AG04449 (cell line): ENCODE measurements at regions not wholly inside any gene's neighbourhood (a gene's known extent, or its start where the extent isn't known, plus 50 kb on each side); places are given as distances from the start of the nearest gene placed in this dataset.

Experiments
- CTCF ChIA-PET: fragments of 350-600 bp; formaldehyde crosslinking; extraction: SDS; loops from one replicate; lab custom pipeline; 2021; ENCODE audit warnings: antibody characterized with exemption; lab: Yijun Ruan, JAX
- POLR2A ChIA-PET: fragments of 400-600, 350-600 bp; formaldehyde crosslinking; extraction: SDS; loops from one replicate; lab custom pipeline; 2020; ENCODE audit warnings: antibody characterized with exemption, inconsistent platforms; lab: Yijun Ruan, JAX
- DNase-seq: peaks from one replicate; pipeline ENCODE4 v3.0.0-alpha.2; 2010; ENCODE audit warnings: low read depth, low spot score
- H3K4me3 ChIP-seq: 2 replicates; pipeline ENCODE4 v1.5.1; 2011; ENCODE audit warnings: low read depth, mild to moderate bottlenecking, control low read depth, low read length
- TF ChIP-seq, protein P1 (sequence below): IDR thresholded peaks from one replicate; pipeline ENCODE4 v1.5.1; 2011; ENCODE audit warnings: mild to moderate bottlenecking, moderate library complexity, low read length, control low read depth, inconsistent platforms; ENCODE audit not compliant: insufficient read depth; ENCODE audit errors: missing control alignments

DNA sequence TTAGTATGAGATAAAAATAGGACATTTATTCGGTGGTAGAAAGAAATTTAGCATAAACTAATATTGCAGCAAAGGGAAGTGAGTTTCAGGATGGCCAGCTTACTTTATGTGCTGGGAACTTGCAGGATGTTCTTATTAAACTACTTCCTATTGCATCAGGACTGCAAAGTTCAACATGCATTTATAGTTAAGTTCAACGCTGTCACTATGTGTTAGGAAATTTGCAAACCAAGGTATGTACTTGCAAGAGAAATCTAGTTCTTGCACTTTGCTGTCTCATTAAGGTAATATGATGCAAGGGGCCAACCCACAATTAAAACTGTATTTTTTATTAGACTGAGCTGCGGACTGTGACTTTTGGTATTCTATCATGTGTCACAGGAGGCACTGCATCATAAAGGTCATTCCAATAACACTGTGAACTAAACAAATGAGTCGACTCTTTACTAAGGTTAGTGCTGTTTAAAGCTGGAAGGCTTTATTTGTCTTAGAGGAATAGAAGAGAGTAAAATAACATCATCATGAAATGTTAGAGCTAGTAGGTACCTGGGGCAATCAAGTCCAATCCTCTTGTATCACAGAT lies 1525.7 kb upstream of the TENM3 start:
- POLR2A ChIA-PET = no interaction called here
- no peak overlapping the region for H3K4me3 ChIP-seq
- TF ChIP-seq, protein P1, sequence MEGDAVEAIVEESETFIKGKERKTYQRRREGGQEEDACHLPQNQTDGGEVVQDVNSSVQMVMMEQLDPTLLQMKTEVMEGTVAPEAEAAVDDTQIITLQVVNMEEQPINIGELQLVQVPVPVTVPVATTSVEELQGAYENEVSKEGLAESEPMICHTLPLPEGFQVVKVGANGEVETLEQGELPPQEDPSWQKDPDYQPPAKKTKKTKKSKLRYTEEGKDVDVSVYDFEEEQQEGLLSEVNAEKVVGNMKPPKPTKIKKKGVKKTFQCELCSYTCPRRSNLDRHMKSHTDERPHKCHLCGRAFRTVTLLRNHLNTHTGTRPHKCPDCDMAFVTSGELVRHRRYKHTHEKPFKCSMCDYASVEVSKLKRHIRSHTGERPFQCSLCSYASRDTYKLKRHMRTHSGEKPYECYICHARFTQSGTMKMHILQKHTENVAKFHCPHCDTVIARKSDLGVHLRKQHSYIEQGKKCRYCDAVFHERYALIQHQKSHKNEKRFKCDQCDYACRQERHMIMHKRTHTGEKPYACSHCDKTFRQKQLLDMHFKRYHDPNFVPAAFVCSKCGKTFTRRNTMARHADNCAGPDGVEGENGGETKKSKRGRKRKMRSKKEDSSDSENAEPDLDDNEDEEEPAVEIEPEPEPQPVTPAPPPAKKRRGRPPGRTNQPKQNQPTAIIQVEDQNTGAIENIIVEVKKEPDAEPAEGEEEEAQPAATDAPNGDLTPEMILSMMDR = no peak
- no peak for DNase-seq
- CTCF ChIA-PET = no interaction called here

DNA sequence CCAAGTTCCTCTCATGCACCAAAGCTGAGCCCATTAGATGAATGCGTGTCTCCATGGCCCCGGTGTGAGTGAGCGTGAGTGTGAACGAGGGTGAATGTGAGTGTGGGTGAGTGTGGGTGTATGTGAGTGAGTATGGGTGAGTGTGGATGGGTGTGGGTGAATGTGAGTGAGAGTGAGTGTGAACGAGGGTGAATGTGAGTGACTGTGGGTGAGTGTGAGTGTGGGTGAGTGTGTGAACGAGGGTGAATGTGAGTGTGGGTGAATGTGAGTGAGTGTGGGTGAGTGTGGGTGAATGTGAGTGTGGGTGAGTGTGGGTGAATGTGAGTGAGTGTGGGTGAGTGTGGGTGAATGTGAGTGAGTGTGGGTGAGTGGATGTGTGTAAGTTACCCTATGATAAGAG lies 1521.8 kb upstream of the TENM3 start:
- TF ChIP-seq, protein P1 = no peak
- no peak for DNase-seq
- ChIA-PET POLR2A (no interaction called here), CTCF (no interaction called here)
- no peak overlapping the region for H3K4me3 ChIP-seq

DNA sequence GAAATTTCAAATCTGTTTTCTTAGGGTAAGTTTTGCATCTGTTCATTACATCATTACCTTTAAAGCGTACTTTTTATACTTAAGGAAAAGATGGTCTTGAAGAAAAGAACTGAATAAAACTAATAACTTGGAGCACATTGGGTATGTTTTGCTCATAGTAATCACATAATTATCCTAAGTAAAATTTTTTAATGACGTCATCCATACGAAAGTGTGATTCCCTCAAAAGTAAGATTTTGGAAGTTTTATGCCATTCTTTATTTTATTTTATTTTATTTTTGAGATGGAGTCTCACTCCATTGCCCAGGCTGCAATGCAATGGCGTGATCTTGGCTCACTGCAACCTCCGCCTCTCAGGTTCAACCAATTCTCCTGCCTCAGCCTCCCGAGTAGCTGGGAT lies 1516.6 kb upstream of the TENM3 start:
- POLR2A ChIA-PET = no interaction called here

DNA sequence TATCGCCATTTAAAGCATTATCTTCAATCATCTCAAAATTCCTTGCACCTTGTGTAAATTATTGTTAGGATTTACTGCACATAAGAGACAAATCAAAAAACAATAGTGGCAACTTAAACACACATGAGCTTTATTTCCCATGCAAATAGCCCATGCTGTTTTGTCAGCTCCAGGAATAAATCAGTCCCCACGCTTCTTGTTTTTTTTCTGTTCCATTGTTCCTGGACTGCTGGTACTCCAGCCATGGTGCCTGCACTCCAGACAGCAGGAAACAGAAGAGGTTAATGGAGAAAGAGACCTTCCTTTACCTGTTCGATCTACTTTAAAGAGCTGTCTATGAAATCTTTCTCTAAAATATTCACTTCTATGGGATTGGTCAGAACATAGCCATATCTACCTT lies 1515.7 kb upstream of the TENM3 start:
- TF ChIP-seq, protein P1 = no peak
- CTCF ChIA-PET = no interaction called here
- H3K4me3 ChIP-seq = no peak overlapping the region
- no peak for DNase-seq
- POLR2A ChIA-PET = no interaction called here

More for the DNA sequence above, 1516.6 kb upstream of the TENM3 start:
- TF ChIP-seq, protein P1 = no peak
- no peak for DNase-seq
- CTCF ChIA-PET = no interaction called here
- H3K4me3 ChIP-seq = no peak overlapping the region

DNA sequence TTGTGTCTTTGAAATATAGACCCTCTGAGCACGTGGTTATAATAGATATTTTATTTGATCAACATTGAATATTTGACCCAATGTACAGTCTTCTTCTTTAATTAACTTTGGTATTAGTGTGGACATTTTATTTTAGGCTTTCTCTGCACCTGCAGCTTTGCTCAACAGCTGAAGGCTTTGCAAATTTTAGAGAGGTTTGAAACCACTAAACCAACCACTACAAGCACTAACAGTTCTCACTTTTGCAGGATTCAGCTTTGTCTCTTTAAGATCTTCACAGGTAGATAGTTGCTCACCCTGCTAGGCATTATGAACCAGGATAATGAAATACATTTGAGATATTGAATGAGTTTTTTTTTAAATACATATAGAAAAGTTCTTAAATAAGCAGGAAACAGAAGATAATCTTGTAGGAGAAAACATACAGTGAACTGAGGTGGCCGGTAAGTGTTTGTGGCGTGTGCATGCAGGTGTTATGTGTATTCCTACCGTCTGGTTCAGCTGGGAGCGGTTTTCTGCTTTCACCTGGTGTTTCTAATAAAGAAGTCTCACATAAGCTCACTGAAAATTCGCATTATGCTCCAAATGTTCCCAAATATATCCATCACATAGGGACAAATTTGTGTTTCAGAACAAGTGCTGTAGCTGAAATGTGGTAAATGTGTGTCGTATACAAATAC lies 1508.3 kb upstream of the TENM3 start:
- TF ChIP-seq, protein P1 = no peak
- CTCF ChIA-PET = no interaction called here
- no peak for DNase-seq
- no peak overlapping the region for H3K4me3 ChIP-seq
- POLR2A ChIA-PET = no interaction called here

DNA sequence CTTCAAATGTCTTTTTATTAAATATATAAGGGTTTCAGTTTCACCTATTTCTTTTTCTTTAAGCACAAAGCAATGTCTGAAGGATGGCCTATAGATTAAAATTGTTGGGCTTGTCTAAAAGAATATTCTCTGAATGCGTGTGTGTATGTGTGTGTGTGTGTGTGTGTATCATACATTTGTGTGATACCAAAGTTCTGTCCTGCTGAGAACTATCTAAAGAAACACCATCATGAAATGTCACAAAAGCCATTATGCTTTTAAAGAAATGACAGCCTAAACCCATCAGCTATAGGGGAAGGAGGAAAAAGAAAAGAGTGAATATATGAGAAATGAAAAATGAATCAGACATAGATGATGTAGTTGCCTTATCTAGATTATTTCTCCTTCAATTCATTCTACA lies 1501.5 kb upstream of the TENM3 start:
- TF ChIP-seq, protein P1 = no peak
- no peak overlapping the region for H3K4me3 ChIP-seq
- ChIA-PET POLR2A (no interaction called here), CTCF (no interaction called here)
- no peak for DNase-seq
